Panc1 (cell line): ENCODE measurements at regions not wholly inside any gene's neighbourhood (a gene's known extent, or its start where the extent isn't known, plus 50 kb on each side); places are given as distances from the start of the nearest gene placed in this dataset.

ENCODE experiments used
- ATAC-seq: fragments of 200-7000 bp; cut with Tn5 transposase; 2 replicates; pipeline ENCODE4 v1.9.1; 2020; ENCODE audit warnings: mild to moderate bottlenecking, moderate library complexity
- BruUV-seq: library from RNA; stranded (reverse); fragments of 400-500 nt; replicated peaks from 2 replicates; lab custom pipeline; 2021; lab: Mats Ljungman, UMichigan
- CTCF ChIA-PET: fragments of 300-600 bp; sonication (Branson Sonifier 250); formaldehyde crosslinking; loops from one replicate; lab custom pipeline; 2022; ENCODE audit warnings: antibody characterized with exemption; lab: Charles Lee
- POLR2A ChIA-PET: fragments of 300-600 bp; sonication (Branson Sonifier 250); formaldehyde crosslinking; loops from one replicate; lab custom pipeline; 2022; ENCODE audit warnings: antibody characterized with exemption; lab: Charles Lee
- DNase-seq: peaks from one replicate; pipeline ENCODE4 v3.0.0-alpha.2; 2010; ENCODE audit warnings: low read depth, low spot score
- H3K27ac ChIP-seq: 2 replicates; pipeline ENCODE4 v1.5.1; 2011; ENCODE audit warnings: mild to moderate bottlenecking, low read length, inconsistent platforms
- H3K27me3 ChIP-seq: fragments of 200-500 bp; sonication (Bioruptor generic); 2 replicates; pipeline ENCODE4 v1.6.0; 2014; ENCODE audit warnings: low read length, inconsistent platforms; ENCODE audit not compliant: control insufficient read depth, insufficient read depth
- H3K36me3 ChIP-seq: fragments of 200-500 bp; sonication (Bioruptor generic); 2 replicates; pipeline ENCODE4 v1.5.1; 2014; ENCODE audit warnings: inconsistent platforms, mild to moderate bottlenecking, low read length, moderate library complexity; ENCODE audit not compliant: control insufficient read depth, insufficient read depth
- H3K4me1 ChIP-seq: 2 replicates; pipeline ENCODE4 v1.5.1; 2011; ENCODE audit warnings: inconsistent platforms, mild to moderate bottlenecking, low read length, moderate library complexity; ENCODE audit not compliant: control insufficient read depth, insufficient read depth
- H3K4me3 ChIP-seq, 2 experiments: 2 replicates each; pipeline ENCODE4 v1.5.1; 2011 to 2012; ENCODE audit warnings: low read depth in 2 of 2, low read length in 2 of 2, mild to moderate bottlenecking in 2 of 2, inconsistent platforms in 1 of 2, moderate library complexity in 1 of 2
- H3K9me3 ChIP-seq: fragments of 200-500 bp; sonication (Bioruptor generic); 2 replicates; pipeline ENCODE4 v1.5.1; 2014; ENCODE audit warnings: low read depth, mild to moderate bottlenecking, inconsistent platforms, low read length, moderate library complexity; ENCODE audit not compliant: control insufficient read depth, insufficient read depth
- POLR2AphosphoS5 ChIP-seq: IDR thresholded peaks from 2 replicates; pipeline ENCODE4 v1.6.1; 2012; ENCODE audit warnings: mild to moderate bottlenecking, low read depth, low read length, moderate library complexity
- SIN3A ChIP-seq: IDR thresholded peaks from 2 replicates; pipeline ENCODE4 v1.6.1; 2012; ENCODE audit warnings: low read depth, mild to moderate bottlenecking, low read length, moderate library complexity, borderline replicate concordance; ENCODE audit not compliant: insufficient read depth
- TCF7L2 ChIP-seq: IDR thresholded peaks from 2 replicates; pipeline ENCODE4 v1.6.1; 2011; ENCODE audit warnings: mild to moderate bottlenecking, low read depth, low read length, inconsistent platforms
- in situ Hi-C: cut with HindIII; loops from 2 replicates; pipeline ENCODE4 v1.10.0; 2016; ENCODE audit warnings: low sequenced_read_pairs, low pct_unique_long_range_greater_than_20kb
- intact Hi-C: fragments of 100-400 bp; cut with micrococcal nuclease; formaldehyde crosslinking; loops from one replicate; pipeline ENCODE4 v1.10.0; 2022; ENCODE audit not compliant: unreplicated experiment
- TF ChIP-seq, protein P1 (sequence below), 2 experiments: IDR thresholded peaks; 2 replicates each; pipeline ENCODE4 v1.6.1; 2011 to 2012; ENCODE audit warnings: low read depth in 2 of 2, control low read depth in 1 of 2, low read length in 1 of 2, mild to moderate bottlenecking in 1 of 2, moderate library complexity in 1 of 2; ENCODE audit not compliant: insufficient read depth in 1 of 2
- TF ChIP-seq, protein P2 (sequence below): fragments of 450-650 bp; IDR thresholded peaks from 2 replicates; pipeline ENCODE4 v1.5.1; 2017; ENCODE audit warnings: mild to moderate bottlenecking

DNA sequence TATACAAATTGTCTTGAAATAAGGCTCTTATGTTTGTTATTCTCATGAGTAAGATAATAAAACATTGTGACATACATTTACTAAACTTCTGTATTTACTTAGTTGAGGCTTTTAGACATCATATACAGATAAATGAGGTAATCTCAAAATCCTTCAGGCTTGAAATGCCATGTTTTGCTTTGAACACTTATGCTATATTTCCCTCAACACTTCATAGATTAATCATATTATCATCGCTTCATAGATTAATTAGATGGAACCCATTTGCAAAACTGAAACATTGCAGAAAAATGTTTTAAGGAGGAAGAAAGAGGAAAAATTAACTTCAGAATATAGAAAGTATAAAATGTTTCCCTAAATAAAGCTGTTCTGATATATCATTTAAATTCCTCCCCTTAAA lies 165.0 kb upstream of the CNTNAP2 start:
- ATAC-seq = no peak
- POLR2A ChIA-PET = no interaction called here
- intact Hi-C loops = no loop called here
- TF ChIP-seq, protein P1, sequence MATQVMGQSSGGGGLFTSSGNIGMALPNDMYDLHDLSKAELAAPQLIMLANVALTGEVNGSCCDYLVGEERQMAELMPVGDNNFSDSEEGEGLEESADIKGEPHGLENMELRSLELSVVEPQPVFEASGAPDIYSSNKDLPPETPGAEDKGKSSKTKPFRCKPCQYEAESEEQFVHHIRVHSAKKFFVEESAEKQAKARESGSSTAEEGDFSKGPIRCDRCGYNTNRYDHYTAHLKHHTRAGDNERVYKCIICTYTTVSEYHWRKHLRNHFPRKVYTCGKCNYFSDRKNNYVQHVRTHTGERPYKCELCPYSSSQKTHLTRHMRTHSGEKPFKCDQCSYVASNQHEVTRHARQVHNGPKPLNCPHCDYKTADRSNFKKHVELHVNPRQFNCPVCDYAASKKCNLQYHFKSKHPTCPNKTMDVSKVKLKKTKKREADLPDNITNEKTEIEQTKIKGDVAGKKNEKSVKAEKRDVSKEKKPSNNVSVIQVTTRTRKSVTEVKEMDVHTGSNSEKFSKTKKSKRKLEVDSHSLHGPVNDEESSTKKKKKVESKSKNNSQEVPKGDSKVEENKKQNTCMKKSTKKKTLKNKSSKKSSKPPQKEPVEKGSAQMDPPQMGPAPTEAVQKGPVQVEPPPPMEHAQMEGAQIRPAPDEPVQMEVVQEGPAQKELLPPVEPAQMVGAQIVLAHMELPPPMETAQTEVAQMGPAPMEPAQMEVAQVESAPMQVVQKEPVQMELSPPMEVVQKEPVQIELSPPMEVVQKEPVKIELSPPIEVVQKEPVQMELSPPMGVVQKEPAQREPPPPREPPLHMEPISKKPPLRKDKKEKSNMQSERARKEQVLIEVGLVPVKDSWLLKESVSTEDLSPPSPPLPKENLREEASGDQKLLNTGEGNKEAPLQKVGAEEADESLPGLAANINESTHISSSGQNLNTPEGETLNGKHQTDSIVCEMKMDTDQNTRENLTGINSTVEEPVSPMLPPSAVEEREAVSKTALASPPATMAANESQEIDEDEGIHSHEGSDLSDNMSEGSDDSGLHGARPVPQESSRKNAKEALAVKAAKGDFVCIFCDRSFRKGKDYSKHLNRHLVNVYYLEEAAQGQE (IDR thresholded peaks at IDR 0.05; ENCODE audit: insufficient read depth in 1 of 2, low read depth in 2 of 2, low read length in 1 of 2) = no peak
- no peak for TF ChIP-seq SIN3A
- TF ChIP-seq POLR2AphosphoS5 = no peak
- TF ChIP-seq TCF7L2 = no peak
- TF ChIP-seq, protein P2, sequence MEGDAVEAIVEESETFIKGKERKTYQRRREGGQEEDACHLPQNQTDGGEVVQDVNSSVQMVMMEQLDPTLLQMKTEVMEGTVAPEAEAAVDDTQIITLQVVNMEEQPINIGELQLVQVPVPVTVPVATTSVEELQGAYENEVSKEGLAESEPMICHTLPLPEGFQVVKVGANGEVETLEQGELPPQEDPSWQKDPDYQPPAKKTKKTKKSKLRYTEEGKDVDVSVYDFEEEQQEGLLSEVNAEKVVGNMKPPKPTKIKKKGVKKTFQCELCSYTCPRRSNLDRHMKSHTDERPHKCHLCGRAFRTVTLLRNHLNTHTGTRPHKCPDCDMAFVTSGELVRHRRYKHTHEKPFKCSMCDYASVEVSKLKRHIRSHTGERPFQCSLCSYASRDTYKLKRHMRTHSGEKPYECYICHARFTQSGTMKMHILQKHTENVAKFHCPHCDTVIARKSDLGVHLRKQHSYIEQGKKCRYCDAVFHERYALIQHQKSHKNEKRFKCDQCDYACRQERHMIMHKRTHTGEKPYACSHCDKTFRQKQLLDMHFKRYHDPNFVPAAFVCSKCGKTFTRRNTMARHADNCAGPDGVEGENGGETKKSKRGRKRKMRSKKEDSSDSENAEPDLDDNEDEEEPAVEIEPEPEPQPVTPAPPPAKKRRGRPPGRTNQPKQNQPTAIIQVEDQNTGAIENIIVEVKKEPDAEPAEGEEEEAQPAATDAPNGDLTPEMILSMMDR = no peak
- DNase-seq = no peak
- no peaks in the 10 kb centered on the region for H3K27me3 ChIP-seq
- no peaks in the 10 kb centered on the region for H3K4me1 ChIP-seq
- in situ Hi-C loops = no loop called here
- no peaks in the 10 kb centered on the region for H3K36me3 ChIP-seq
- BruUV-seq = no TSS peak
- no peaks in the 10 kb centered on the region for H3K9me3 ChIP-seq
- H3K4me3 ChIP-seq = no peak overlapping the region
- CTCF ChIA-PET = no interaction called here
- H3K27ac ChIP-seq = no peak overlapping the region

DNA sequence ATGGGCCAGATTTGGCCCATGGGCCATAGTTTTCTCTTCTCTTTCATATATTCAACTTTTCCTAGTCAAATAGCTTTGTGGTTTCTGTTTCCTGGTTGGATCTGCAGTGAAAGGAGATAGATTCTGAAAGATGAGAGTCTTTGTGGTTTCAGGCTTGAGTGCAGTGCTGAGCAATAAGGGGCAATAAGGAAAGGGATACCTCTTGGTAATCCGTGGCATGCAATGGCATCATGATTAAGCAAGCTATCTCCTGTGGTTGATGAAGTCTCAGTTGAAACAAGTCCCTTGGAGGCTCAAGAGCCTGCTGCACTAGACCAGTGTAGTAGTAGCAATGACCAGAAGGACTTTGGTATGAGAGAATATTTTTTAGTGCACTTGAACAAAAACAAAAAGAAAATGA lies 187.7 kb upstream of the CNTNAP2 start:
- POLR2A ChIA-PET = no interaction called here
- Histone ChIP-seq H3K36me3 (no peaks in the 10 kb centered on the region), H3K4me3 (no peak overlapping the region), H3K9me3 (no peaks in the 10 kb centered on the region), H3K27me3 (no peaks in the 10 kb centered on the region), H3K27ac (no peak overlapping the region), H3K4me1 (no peaks in the 10 kb centered on the region)
- BruUV-seq = no TSS peak
- no peak for ATAC-seq
- DNase-seq = no peak
- CTCF ChIA-PET = no interaction called here
- TF ChIP-seq SIN3A (no peak), TCF7L2 (no peak), POLR2AphosphoS5 (no peak)
- TF ChIP-seq, protein P2 = no peak
- TF ChIP-seq, protein P1 (IDR thresholded peaks at IDR 0.05; ENCODE audit: insufficient read depth in 1 of 2, low read depth in 2 of 2, low read length in 1 of 2) = no peak
- in situ Hi-C loops = no loop called here
- intact Hi-C loops = no loop called here
